ENCODE measurements at regions not wholly inside any gene's neighbourhood (a gene's known extent, or its start where the extent isn't known, plus 50 kb on each side); places are given as distances from the start of the nearest gene placed in this dataset.
"Not testable (repeated sequence)": the region's sequence is repeated elsewhere in the genome, so short reads cannot be mapped to it uniquely, and the experiment has no call there.

DNA sequence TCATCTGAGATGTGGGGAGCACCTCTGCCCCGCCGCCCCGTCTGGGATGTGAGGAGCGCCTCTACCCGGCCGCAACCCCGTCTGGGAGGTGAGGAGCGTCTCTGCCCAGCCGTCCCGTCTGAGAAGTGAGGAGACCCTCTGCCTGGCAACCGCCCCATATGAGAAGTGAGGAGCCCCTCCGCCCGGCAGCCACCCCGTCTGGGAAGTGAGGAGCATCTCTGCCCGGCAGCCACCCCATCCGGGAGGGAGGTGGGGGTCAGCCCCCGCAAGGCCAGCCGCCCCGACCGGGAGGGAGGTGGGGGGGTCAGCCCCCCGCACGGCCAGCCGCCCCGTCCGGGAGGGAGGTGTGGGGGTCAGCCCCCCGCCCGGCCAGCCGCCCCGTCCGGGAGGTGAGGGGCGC, 89.9 kb downstream of the PHLDA1 start:
- DNase-seq = not testable (repeated sequence)

DNA sequence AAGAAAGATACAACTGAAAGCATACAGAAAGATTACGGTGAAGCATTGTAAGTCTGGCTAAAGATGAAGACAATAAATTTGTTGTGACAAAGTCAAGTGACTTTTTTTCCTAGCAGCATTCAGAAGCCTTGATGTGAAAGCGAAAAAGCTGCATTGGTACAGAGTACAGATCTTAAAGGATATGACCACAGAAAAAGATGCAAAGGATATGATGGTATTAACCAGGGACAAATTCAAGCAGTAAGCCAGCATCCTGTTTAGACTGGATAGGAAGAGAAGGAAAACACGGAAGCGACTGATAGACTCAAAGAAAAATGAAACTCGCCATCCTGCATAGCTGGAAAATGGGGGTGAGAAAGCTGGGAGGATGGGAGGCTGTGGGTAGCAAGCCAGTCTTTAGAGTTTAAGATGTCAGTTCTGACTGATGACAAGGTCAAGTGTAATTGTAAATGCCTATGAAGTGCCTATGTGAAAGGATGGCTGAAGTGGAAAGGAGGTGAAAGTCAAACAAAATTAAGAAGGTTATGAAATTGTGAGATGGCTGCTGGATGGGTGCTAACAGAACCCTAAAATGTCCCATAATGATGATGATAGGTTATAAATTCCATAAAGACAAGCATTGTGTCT, 92.4 kb downstream of the PHLDA1 start:
- no peak for DNase-seq

DNA sequence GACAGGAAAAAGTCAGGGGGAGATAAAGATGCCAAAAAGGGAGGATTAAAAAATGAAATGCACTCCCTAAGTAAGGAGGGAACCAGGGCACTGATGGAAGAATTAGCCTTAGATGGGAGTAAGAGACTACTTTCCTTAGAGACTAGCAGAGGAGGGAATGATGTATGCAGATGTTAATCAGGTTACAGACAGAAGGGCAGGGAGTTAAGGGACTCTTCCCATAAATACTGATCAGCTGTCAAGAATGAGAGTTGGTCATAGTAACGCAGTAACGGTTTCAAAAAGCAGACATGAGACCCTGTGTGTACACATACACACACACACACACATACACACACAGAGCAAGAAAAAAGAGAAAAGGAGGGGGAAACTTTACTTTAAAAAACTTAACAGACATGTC, 93.4 kb downstream of the PHLDA1 start:
- DNase-seq = no peak

GRCh38 chr12:75937486-75937885, 94.1 kb downstream of the PHLDA1 start:
- no peak for DNase-seq

- DNase-seq = no peak
Measured at GRCh38 chr12:75936515-75937440, 94.8 kb downstream of the PHLDA1 start.

DNA sequence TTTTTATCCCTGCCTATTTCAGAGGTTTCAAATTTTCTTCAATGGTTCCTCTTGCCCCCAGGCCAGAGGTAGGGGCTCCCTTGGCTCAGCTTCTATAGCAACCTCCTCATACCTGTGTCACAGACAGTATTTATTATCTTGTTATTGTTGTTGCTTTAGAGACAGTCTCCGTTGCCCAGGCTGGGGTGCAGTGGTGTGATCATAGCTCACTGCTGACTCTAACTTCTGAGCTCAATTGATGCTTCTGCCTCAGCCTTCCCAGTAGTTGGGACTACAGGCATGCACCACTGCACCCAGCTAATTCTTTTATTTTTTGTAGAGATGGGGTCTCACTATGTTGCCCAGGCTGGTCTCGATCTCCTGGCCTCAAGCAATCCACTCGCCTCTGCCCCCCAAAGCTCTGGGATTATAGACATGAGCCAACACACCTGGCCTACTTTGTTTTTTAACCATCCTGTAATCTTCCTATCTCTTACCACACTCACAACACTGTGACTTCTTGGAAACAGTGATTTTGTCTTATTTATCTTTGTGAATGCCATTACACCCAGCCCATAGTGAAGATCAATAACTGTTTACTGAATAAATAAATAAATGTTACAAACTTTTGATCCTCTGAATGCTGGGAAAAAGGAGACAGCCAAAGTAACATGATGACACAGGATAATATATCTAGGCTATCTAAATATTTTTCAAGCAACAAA, 95.9 kb downstream of the PHLDA1 start:
- no peak for DNase-seq

- DNase-seq = no peak
Measured at GRCh38 chr12:75933101-75933500, 98.5 kb downstream of the PHLDA1 start.

DNA sequence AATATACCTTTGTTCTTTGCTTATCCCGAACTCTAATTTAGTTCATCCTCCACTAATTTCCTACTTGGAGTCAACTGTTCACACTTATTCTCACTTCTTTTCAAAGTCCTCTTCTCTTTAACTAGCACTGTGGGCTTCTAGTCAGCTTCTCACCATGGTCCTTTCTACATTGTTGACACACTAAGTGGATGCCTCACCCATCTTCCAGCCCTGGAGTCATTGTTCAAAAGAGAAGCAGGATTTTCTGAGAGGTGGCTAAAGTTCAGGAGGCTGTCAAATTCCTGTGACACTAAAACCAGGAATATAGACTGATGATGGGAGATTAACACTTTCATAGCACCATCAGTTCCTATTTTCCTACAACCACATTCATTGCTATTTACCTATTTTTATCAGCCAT, 99.3 kb downstream of the PHLDA1 start:
- no peak for DNase-seq

DNA sequence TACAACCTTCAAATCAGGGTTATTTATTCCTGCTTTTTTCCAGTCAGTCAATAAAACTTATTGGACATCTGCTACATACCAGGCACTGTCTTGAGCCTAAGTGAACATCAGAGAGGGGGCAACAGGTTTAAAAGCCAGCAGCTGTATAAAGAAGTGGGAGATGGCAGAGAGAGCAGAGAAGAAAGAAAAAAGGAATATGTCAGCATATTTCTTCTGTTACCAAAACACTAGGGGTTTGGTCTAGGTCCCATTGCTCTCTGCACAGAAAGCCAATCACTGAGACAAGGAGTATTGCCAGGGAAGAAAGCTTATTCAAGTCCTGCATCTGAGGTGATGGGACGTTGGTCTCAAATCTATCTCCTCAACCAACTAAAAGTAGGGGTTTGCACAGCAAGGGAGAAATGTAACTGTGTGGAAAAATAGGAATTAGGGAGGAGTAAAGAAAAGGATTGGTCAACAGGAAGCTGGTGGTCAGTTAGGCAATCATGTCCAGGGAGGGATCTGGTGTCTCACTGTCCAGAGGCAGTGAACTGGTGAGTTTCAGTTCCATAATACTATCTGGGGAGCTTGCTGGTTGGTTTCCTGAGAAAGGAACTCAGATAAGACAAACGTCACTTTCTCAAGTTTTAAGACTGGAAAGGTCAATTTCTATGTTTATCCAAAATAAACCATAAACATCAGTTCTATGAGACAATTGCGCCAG, 107.5 kb downstream of the PHLDA1 start:
- no peak for DNase-seq

DNA sequence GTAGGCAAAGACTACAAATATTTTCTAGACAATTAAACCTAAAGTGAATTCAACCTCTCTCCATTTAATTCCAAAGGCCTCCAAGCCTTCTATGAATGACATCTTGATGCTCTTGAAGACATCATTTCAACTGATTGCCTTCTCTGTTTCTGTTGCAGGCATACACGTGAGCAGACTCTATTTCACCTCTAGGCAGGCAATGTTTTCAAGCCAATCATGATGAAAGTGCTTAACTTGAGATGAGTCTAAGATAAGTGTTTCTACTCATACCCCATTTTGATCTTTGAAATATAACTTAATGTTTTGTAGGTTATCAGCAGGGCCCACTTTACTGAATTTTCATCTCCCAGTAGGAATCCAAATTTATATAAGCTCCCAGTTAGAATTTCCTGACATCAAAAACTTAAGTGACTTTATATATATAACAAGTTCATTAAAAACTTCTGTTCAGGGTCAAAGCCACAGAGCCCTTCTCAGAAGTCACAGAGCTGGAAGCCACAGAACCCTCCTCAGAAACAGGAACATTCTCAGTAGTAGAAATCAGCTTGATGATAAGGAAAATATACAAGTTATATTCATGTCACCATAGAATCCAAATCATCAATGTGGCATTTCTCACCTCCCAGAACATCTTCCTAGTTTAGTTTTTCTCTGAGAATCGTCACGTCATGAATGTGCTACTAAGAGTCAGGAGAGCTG, 108.5 kb downstream of the PHLDA1 start:
- no peak for DNase-seq

DNA sequence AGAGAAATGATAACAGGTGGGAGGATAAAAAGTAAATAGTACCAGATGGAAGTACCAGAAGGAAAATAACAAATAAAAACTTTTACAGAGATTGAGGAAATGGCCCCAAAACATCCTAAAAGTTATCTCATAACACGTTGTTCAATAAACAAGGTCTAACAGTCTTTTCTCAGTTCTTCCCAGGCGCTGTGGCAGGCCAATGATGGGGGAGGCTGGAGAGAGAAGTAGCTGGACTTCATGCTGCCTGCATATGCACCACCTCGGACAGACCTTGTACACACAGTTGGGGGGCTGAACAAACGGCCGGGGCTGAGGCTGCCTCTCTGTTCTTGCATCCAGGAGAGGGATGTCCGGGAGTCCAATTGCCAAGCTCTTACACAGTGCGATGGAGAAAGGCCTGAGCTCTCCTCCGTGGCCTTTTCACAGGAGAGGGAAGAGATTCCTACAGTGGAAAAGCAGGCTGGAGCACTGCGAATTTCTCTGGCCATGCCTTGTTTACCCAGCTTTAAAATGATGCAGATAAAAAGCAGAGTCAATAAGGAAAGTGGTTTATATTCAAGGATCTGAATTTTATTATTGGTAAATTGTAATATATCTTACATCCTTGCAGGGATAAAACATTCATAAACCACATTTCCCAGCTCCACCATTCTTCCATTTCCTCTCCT, 109.8 kb downstream of the PHLDA1 start:
- DNase-seq = no peak

- DNase-seq = no peak
Measured at GRCh38 chr12:75917715-75918114, 113.9 kb downstream of the PHLDA1 start.

GRCh38 chr12:75917083-75917482, 114.5 kb downstream of the PHLDA1 start:
- DNase-seq = no peak

DNA sequence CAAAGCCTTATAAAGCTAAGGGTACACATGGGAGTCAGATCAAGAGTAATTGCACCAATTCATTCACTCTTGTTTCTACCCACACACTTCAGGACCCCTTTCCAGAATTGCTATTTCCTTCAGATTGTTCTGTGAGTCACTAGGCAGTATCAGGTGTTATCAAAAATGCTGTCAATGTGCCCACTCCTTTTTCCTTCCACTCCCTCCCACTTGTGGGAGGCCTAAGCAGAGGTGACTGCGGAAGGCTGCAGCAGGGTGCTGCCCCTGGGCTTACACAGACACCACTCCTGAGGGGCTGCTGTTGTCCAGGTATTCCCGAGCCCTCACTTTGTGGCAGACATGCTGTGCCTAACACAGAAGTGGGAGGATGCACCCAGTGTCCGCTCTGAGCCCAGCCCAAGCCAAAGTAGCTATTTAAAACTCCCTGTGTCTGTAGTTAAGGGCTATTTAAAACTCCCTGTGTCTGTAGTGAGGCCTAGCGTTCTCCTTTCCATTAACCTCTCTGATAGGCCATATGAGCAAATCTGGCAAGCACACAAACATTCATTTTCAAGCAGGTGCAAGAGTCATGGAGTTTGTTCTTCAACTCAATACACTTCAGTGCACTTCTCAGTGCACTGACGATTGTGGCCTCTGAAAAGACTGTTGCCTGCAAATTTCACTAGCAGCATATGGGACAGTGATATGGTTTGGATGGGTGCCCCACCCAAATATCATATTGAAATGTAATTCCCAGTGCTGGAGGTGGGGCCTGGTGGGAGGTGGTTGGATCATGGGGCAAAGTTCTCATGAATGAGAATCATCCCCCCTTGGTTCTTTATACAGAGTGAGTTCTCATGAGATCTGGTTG, 117.8 kb downstream of the PHLDA1 start:
- no peak for DNase-seq

GRCh38 chr12:75909714-75910656, 121.6 kb downstream of the PHLDA1 start:
- DNase-seq = no peak

GRCh38 chr12:75908961-75909605, 122.5 kb downstream of the PHLDA1 start:
- no peak for DNase-seq

- no peak for DNase-seq
Measured at GRCh38 chr12:75905922-75906321, 125.7 kb downstream of the PHLDA1 start.

DNA sequence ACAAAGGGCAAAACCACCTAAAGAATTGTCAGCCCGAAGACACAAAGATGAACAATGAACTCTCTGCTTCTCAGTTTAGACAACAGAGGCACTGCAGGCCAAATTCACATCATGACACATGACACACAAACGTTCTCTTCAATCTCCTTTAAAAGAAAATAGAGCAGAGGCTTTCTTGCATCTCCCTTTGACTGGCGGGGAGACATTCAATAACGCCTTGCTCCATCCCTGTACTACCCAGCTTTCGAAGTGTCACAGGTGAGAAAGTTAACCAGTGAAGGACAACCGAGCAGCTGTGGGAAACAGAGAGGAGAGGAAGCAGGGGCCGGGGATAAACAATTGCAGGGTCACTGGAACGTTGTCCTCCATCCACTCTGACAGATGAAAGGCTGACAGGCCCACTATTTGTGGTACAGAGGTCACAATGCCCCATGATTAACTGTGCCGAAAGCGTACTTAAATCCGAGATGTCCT, 130.8 kb downstream of the PHLDA1 start:
- no peak for DNase-seq

GRCh38 chr12:75900226-75900625, 131.3 kb downstream of the PHLDA1 start:
- no peak for DNase-seq

All from NK-92 treated with Interleukin-12 subunit alpha and Interleukin-12 subunit beta, amount 100 ng/mL, for 24 hours (cell line).